ENCODE measurements at regions not wholly inside any gene's neighbourhood (a gene's known extent, or its start where the extent isn't known, plus 50 kb on each side); places are given as distances from the start of the nearest gene placed in this dataset.

- TF ChIP-seq, protein P1, sequence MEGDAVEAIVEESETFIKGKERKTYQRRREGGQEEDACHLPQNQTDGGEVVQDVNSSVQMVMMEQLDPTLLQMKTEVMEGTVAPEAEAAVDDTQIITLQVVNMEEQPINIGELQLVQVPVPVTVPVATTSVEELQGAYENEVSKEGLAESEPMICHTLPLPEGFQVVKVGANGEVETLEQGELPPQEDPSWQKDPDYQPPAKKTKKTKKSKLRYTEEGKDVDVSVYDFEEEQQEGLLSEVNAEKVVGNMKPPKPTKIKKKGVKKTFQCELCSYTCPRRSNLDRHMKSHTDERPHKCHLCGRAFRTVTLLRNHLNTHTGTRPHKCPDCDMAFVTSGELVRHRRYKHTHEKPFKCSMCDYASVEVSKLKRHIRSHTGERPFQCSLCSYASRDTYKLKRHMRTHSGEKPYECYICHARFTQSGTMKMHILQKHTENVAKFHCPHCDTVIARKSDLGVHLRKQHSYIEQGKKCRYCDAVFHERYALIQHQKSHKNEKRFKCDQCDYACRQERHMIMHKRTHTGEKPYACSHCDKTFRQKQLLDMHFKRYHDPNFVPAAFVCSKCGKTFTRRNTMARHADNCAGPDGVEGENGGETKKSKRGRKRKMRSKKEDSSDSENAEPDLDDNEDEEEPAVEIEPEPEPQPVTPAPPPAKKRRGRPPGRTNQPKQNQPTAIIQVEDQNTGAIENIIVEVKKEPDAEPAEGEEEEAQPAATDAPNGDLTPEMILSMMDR (IDR thresholded peaks at IDR 0.05; ENCODE audit: extremely low read depth, insufficient read depth, missing control alignments) = no peak
- no peak for DNase-seq (ENCODE audit: low spot score)
- in situ Hi-C loops (cut with MboI; ENCODE audit: low pct_unique_long_range_greater_than_20kb, low sequenced_read_pairs, unreplicated experiment) = no loop called here
Observed at GRCh38 chr3:174382878-174383277, 476.3 kb upstream of the NAALADL2 start.

GRCh38 chr3:174387736-174388135 is 471.4 kb upstream of the NAALADL2 start:
- TF ChIP-seq, protein P1 (IDR thresholded peaks at IDR 0.05; ENCODE audit: extremely low read depth, insufficient read depth, missing control alignments) = no peak
- in situ Hi-C loops (cut with MboI; ENCODE audit: low pct_unique_long_range_greater_than_20kb, low sequenced_read_pairs, unreplicated experiment) = no loop called here
- no peak for DNase-seq (ENCODE audit: low spot score)

DNA sequence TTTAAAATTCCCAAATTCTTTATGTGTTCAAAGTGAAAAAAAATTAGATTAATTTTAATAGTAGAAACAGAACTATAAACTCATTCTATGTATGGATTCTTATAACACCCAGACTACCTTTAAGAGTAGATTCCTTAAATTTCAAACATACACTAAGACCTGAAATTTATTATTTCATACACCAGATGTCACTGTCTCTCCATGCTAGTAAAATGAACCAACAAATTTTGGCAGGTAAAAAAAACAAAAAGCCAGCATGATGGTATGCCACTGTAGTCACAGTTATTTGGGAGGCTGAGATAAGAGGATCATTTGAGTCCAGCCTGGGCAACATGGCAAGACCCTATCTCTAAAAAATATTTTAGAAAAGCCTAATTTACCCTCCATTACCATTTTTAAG is 461.3 kb upstream of the NAALADL2 start:
- no peak for DNase-seq (ENCODE audit: low spot score)
- in situ Hi-C loops (cut with MboI; ENCODE audit: low pct_unique_long_range_greater_than_20kb, low sequenced_read_pairs, unreplicated experiment) = no loop called here
- TF ChIP-seq, protein P1 (IDR thresholded peaks at IDR 0.05; ENCODE audit: extremely low read depth, insufficient read depth, missing control alignments) = peak; percentile 10

- in situ Hi-C loops (cut with MboI; ENCODE audit: low pct_unique_long_range_greater_than_20kb, low sequenced_read_pairs, unreplicated experiment) = no loop called here
- TF ChIP-seq, protein P1 (IDR thresholded peaks at IDR 0.05; ENCODE audit: extremely low read depth, insufficient read depth, missing control alignments) = no peak
- no peak for DNase-seq (ENCODE audit: low spot score)
Observed at GRCh38 chr3:174398761-174399160, 460.4 kb upstream of the NAALADL2 start.

DNA sequence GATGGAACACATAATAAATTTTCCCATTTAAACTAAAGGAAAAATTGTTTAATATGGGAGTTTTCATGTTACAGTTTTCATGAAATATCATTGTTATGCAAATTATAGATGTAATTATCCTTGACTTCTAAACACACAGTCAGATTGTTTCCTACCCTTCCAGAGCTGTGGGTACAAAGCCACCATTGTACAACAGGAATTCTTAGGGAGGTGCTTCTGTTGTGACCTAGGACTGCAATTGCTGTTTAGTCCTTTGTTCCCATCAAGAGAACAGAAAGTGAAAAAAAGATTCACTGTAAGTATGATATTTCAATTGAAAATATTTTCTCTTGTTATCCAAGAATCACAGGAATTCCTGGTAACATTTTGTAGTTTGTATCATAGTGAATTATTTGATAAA is 455.3 kb upstream of the NAALADL2 start:
- TF ChIP-seq, protein P1 (IDR thresholded peaks at IDR 0.05; ENCODE audit: extremely low read depth, insufficient read depth, missing control alignments) = no peak
- no peak for DNase-seq (ENCODE audit: low spot score)
- in situ Hi-C loops (cut with MboI; ENCODE audit: low pct_unique_long_range_greater_than_20kb, low sequenced_read_pairs, unreplicated experiment) = no loop called here

- no peak for DNase-seq (ENCODE audit: low spot score)
- in situ Hi-C loops (cut with MboI; ENCODE audit: low pct_unique_long_range_greater_than_20kb, low sequenced_read_pairs, unreplicated experiment) = no loop called here
- TF ChIP-seq, protein P1 (IDR thresholded peaks at IDR 0.05; ENCODE audit: extremely low read depth, insufficient read depth, missing control alignments) = no peak
Observed at GRCh38 chr3:174408310-174408709, 450.8 kb upstream of the NAALADL2 start.
